ENCODE measurements at regions not wholly inside any gene's neighbourhood (a gene's known extent, or its start where the extent isn't known, plus 50 kb on each side); places are given as distances from the start of the nearest gene placed in this dataset.

GRCh38 chr1:65486613-65487012, 66.1 kb downstream of the LEPR start:
- DNase-seq, result no peak

- no peak for DNase-seq
Measured at GRCh38 chr1:65489481-65489880, 69.0 kb downstream of the LEPR start.

- no peak for DNase-seq
Measured at GRCh38 chr1:65490231-65491009, 70.0 kb downstream of the LEPR start.

DNA sequence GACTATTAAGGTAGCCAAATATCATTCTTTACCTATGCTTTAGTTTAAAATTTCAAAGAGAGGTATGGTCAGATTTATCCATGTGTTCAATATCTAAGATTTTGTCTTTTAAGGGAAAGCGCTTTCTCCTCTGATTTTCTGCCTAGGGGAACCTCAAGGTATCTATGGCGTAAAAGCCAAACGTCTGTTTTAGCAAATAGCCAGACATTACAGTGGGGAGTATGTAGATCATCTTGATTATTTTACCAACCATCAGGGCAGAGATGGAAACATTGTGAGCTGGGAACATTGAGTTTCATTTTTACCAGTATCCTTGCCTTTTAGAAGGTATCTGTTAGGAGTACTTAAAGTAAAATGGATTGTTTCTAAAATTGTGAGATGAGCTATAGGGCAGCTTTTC, 71.0 kb downstream of the LEPR start:
- DNase-seq, result no peak

- no peak for DNase-seq
Measured at GRCh38 chr1:65493802-65494201, 73.3 kb downstream of the LEPR start.

- DNase-seq, result no peak
Measured at GRCh38 chr1:65494671-65495070, 74.2 kb downstream of the LEPR start.

DNA sequence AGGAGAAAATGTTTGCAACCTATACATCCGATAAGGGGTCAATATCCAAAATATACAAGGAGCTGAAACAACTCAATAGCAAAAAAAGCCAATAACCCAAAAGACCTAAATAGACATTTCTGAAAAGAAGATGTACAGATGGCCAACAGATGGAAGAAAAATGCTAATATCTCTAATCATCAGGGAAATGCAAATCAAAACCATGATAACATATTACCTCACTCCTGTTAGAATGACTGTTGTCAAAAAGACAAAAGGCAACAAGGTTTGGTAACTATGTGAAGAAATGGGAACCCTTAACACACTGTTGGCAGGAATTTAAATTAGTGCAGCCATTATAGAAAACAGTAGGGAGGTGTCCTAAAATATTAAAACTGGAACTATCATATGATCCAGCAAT, 74.7 kb downstream of the LEPR start:
- no peak for DNase-seq

GRCh38 chr1:65497256-65497830, 76.9 kb downstream of the LEPR start:
- no peak for DNase-seq

DNA sequence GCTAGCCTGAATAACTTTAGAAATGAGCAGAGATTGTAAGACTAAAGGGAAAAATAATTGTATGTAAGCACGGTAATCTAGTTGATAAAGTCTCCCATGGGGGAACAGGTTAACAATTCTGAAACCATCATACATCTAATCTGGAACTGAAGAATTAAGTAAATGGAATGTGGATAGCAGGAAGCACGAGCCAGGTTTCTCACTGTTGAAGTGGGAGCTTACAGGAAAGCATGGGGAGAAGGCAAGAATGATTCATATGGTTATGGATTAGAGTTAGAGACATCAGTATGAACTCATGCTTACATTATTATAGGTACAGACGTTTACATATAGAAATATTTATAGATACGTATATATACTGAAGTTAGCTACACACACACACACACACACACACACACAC, 83.0 kb downstream of the LEPR start:
- no peak for DNase-seq

DNA sequence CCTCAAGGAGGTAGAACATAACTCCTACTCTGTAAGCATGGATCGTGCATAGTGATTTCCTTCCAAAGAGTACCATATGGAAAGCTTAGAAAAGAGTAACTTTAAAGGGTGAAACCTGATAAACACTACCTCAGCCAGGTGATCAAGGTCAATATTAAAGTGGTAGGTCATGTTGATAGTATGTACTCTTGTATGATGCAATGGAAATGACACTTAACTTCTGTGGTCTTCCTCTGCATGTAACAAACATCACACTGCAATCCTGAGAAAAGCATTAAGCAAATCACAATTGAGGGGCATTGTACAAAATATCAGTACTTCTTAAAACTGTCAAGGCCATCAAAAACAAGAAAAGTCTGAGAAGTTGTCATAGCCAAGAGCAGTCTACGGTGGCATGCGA, 83.8 kb downstream of the LEPR start:
- no peak for DNase-seq

- DNase-seq, result no peak
Measured at GRCh38 chr1:65505547-65506300, 85.3 kb downstream of the LEPR start.

DNA sequence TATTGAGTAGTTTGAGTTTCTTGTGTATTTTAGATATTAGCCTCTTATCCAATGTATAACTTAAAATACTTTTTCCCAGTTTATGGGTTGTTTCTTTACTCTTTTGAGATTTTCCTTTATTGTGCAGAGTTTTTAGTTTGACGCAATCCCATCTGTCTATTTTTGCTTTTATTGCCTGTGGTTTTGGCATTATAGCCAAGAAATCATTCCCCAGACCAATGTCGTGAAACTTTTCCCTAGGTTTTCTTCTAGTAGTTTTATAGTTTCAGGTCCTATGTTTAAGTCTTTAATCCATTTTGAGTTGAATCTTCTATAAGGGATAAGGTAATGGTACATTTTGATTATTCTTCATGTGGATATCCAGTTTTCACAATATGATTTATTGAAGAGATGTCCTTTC, 87.6 kb downstream of the LEPR start:
- no peak for DNase-seq

GRCh38 chr1:65509912-65510680, 89.6 kb downstream of the LEPR start:
- DNase-seq, result no peak

GRCh38 chr1:65510961-65511360, 90.5 kb downstream of the LEPR start:
- DNase-seq, result no peak

DNA sequence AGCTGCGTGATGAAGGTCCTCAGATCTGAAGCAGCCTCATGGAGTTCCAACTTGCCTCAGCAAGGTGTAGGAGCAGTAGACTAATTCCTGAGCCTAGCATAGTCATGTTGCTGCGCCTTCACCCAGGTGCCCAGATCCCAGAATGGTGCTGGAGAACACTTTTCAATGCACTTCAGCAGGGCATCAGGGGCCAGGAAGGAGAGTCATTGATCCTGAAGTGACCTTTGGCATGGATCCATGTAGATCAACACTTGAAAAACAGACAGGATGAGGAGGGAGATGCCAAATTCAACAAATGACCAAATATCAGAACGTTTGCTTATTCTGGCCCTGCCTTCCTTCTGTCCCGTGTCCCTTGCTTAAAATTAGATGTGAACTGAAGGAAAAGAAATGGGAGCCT, 91.9 kb downstream of the LEPR start:
- DNase-seq, result no peak

GRCh38 chr1:65512967-65513780, 92.7 kb downstream of the LEPR start:
- DNase-seq, result no peak

DNA sequence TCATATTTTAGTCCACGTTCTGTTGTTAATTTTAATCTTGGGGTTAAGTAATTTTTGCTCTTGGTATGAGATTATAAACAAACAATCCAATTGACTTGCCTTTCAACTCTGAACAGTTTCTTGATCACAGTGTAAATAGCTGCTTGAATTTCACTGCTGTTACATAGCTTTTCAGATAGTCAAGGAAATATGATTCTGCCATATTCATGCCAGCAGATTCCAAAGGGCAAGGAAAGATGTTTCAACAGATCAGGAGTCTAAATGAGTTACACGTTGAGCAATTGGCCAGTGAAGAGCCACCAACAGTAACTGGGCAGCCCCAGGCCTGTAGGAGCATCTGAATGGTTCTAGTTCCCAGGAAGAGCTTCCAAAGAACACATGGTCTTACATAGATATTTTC, 93.6 kb downstream of the LEPR start:
- no peak for DNase-seq

- DNase-seq, result no peak
Measured at GRCh38 chr1:65524931-65525265, 104.4 kb downstream of the LEPR start.

DNA sequence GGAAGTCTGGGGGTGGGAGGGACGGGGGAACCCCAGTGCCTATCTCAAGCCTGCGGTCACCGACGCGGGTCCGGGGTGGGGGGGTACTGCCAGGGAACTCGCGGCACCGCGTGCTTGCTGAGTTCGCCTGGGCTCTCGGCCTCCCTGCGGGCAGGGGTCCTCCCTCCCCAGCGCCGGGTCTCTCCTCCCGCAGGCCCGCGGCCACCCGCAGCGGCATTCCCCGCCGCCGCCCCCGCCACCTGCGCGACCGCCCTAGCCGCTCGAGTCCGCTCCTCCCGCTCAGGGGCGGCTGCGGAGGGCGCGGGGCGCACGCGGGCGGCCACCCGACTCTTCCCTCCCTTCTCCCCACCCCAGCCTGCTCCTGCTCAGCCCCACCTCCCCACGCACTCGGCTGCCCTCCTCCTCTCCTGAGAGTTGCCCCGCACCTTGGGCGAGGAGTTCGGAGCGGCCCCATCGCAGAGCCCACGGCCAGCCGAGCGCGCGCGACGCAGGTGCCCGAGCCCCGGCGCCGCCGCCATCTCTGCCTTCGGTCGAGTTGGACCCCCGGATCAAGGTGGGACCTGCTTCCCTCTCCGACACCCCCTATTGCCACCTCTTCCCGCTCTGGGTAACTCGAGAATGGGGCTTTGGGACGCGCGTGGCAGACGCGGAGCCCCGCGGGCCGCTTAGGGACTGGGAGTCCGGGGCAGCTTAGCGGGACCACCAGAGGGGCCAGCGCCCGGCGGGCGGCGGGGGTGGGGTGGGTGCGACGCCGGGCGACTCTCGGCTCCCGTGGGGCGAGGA, 105.0 kb downstream of the LEPR start:
- DNase-seq, result peak; percentile 58

GRCh38 chr1:65526049-65526556, 105.6 kb downstream of the LEPR start:
- DNase-seq, result no peak

DNA sequence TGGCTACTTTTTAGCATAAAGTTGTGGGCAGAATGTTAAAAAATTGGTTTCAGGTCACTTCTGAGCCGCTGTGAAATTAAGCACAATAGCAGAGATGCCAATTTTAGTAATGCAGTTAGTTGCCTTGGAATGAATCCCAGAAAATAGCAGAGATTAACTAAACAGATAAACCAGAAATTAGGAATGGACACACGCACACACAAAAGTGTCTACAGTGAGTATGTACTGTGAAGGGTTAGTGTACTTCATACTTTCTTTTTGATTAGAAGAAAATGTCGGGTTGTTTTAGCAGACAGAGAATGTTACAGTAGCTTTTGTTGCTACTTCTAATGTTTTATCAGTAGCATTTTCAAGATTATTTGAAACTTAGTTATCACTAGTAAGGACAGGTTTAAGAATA, 106.7 kb downstream of the LEPR start:
- no peak for DNase-seq
